IPS-18c (cell line): ENCODE measurements at regions not wholly inside any gene's neighbourhood (a gene's known extent, or its start where the extent isn't known, plus 50 kb on each side); places are given as distances from the start of the nearest gene placed in this dataset.
A peak's percentile ranks its signal among the peaks of the same experiment; 100 is the strongest.
"Not testable (repeated sequence)": the region's sequence is repeated elsewhere in the genome, so short reads cannot be mapped to it uniquely, and the experiment has no call there.

Source experiments
- H3K4me3 ChIP-seq: 2 replicates; pipeline ENCODE4 v1.7.0; 2013; ENCODE audit warnings: low read depth, mild to moderate bottlenecking, low read length, moderate library complexity; ENCODE audit not compliant: insufficient read depth
- H3K9me3 ChIP-seq: one replicate; pipeline ENCODE4 v1.6.1; 2013; ENCODE audit warnings: mild to moderate bottlenecking, low read length, moderate library complexity; ENCODE audit not compliant: control insufficient read depth, insufficient read depth

DNA sequence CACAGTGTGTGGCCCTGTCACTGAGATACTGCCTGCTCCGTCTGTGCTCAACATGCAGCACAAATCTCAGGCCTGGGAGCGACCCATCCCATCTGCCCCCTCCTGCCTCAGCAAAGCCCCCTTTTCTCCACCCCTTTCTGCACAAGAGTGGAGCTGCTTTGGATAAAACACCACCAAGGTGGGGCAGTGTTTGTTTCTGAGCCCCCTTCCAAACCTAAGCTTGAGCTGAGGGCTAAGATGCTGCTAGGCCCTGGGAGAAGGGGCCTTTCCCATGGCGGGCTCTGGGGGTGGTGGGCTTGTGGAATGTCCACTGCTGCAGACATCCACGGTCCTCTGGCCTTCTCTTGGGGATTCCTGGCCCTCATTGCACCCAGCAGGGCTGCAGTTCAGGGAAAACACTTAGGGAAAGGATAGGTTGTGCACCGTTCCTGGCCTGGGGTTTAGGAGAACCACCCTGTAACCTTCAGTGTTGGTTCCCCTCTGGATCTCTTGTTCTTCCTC, 594.1 kb downstream of the TBC1D22A start:
- H3K9me3 ChIP-seq, result peaks cover 32% of the 10 kb centered on the region
- H3K4me3 ChIP-seq, result no peak overlapping the region

DNA sequence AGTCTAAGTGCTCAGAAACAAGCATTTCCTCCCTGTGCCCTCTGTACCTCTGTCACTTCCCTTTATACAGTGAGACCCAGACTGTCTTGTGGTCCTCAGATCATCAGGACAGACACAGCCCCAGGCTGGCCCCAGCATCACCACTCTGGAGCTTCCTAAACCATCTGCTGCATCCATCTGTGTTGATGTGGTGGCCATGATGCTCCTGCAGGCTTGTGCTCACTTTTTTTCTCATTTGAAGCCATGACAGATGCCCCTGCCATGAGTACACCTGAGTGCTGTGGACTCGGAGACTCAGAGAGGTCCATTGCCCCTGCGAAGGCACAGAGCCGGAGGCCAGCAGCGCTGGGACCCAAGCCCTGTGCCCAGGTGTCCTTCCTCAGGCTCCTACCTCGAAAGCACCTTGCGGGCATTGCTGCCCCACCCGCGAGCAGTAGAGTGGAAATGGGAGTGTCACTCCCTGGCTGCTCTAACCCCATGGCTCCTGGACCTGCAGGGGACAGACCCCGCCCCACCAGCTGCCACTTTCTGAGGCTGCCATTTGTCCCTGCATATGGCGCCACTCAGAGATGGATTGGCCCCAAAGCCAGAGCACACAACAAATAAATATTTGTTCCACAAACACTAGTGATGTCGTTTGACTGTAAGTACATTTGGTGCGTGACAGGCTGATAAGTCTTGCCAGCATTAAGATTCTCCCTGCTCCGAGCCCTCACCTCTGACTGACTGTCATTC, 593.5 kb downstream of the TBC1D22A start:
- Histone ChIP-seq H3K9me3 (peaks cover 36% of the 10 kb centered on the region), H3K4me3 (no peak overlapping the region)

DNA sequence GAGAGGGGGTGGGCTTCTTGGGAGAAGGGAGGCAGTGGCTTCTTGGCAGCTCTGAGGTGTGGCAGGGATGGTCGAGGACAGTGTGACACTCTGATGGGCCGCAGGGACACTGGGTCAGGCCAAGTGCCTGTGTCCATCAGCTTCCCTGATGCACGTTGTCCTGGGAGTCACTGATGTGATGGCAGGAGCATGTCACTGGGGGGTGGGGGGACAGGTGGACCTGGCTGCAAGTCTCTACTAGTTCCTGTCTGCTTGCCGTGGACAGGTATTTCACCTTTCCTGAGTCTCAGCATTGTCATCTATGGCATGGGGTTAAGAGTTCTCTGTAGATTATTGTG, 592.9 kb downstream of the TBC1D22A start:
- Histone ChIP-seq H3K4me3 (no peak overlapping the region), H3K9me3 (peaks cover 36% of the 10 kb centered on the region)

DNA sequence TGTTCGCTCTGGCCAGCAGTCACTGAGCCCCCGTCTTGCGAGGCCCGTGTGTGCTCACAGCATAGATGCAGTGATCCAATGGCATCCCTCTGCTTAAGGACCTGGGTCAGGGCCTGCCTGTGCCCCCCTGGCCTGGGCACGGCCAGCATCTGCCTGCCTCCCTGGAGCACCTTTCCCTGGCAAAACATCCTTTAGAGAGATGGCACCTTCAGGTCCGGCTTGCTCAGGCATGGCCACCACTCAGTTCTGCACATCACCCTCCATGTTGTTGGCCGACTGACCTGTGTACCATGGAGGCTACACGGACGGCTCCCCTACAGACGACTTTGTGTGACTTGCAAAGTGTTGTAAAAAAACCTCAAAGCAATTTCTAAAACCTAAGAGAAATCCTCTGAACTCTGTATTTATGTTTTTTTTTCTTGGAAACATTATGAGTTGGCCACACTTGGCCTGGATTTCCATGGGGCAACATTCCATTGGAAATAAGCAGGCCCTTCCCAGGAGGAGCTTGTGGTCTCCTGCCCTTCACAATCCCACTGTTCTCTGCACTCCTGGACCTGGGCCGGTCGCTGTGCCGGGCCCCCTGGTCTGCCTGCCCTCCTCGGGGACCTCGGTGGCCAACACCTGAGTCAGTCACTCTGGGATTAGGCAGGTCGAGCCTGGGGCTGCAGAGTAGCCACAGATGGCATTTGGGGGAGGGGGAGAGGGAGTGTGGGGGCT, 592.4 kb downstream of the TBC1D22A start:
- peaks cover 36% of the 10 kb centered on the region for H3K9me3 ChIP-seq
- H3K4me3 ChIP-seq, result no peak overlapping the region

DNA sequence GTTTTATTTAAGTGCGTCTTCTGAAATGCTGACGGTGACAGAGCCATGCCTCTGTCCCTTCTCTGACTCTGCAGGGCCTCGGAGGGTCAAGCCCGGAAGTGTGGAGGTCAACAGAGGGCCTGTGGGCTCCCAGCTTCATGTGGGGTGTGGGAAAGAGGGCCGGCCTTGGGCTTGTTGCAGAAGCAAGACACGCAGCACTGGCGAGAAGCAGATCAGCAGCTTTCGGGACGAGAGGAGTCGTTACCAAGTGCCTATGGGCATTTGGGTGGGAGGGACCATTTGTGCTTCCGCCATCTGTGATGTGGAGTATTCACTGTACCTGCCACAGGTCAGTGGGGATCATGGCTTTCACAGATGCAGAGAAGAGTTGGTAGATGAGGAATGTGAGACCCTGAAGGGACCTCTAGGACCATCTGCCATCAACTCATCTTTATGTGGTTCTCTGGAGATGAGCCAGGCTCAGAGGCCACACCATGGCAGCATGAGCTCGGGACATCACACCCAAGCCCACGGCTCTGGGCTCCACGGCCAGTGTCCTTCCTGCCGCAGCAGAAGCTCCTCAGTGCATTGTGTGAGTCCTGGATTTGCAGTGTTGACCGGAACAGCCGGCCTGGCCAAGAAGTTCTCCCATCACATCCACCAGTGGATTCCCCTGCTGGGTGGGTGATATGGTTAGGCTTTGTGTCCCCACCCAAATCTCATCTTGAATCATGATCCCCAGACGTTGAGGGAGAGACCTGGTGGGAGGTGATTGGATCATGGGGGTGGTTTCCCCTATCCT, 590.7 kb downstream of the TBC1D22A start:
- Histone ChIP-seq H3K9me3 (peaks cover 33% of the 10 kb centered on the region), H3K4me3 (no peak overlapping the region)

DNA sequence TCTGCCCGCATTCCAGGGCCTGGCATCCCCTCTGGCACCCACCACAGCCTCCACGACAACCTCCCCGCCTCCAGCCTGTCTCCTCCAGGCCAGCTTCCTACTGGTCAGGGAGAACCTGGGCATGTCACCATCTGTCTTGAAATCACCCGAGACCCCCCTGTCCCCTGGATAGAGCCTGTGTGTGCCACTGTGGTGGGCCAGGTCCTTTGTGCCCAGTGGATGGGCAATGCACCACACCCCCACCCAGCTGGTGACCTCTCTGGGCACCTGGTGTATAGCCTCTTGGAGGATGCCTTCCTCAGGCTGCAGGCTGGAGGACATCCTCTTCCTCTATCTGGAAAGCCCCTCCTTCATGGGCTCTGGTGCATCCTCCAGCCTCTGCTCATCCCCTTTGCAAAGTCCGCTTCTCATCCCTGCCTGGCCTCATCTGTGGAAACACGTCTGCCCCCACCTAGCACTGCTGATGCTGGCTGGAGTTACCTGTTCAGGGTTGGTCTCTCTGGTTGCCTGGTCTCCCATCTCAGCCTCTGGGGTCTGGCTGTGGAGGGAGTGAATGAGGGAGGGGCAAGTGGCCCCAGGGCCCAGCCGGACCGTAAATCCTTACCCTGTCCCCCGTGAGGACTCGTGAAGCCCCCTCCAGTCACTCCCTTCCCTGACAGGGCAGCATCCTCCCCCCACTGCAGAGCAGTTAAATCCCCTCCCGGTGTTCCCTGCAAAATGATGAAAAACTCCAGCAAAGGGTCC, 589.6 kb downstream of the TBC1D22A start:
- peaks cover 27% of the 10 kb centered on the region for H3K9me3 ChIP-seq
- peak overlapping the region; percentile 28; the same call in 1 of the 2 replicates for H3K4me3 ChIP-seq

DNA sequence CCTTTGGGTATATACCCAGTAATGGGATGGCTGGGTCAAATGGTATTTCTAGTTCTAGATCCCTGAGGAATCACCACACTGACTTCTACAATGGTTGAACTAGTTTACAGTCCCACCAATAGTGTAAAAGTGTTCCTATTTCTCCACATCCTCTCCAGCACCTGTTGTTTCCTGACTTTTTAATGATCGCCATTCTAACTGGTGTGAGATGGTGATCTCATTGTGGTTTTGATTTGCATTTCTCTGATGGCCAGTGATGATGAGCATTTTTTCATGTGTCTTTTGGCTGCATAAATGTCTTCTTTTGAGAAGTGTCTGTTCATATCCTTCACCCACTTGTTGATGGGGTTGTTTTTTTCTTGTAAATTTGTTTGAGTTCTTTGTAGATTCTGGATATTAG, 583.8 kb downstream of the TBC1D22A start:
- H3K9me3 ChIP-seq, result peaks cover 27% of the 10 kb centered on the region
- H3K4me3 ChIP-seq, result not testable (repeated sequence)

DNA sequence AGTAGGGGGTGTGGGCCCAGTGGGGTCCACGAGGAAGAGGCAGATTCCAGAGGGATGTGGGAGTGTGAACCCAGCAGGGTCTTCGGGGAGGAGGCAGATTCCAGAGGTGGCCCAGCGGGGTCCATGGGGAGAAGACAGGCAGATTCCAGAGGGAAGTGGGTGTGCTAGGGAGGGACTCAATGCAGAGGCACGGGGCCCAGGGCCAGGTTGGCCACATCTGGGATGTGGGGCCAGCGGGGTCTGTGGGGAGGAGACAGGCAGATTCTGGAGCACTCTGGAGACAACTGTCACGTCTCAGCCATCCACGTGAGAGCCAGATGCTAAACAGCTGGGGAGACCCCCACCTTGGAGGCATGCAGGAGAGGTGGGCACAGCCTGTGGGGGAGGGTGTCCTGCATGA, 582.6 kb downstream of the TBC1D22A start:
- no peak overlapping the region for H3K4me3 ChIP-seq
- peaks cover 29% of the 10 kb centered on the region for H3K9me3 ChIP-seq

DNA sequence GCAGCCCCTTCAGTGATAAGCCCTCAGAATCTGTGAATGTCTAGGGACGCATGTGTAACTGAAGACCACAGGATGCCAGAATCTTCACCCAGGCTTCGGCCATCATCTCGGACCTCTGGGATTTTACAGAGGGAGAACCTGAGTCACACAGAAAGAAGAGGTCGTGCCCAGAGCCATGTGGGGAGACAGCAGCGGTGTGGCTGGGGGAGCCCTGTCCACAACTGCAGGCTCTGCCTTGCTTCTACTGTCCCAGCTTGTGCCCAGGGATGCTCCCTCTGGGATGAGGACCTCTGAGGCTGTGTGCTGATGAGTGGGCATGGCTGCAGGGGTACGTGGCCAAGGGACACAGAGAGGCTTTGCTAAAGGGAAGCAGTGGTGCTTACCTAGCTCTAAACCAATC, 582.0 kb downstream of the TBC1D22A start:
- H3K4me3 ChIP-seq, result no peak overlapping the region; the same call in 1 of the 2 replicates
- H3K9me3 ChIP-seq, result peaks cover 33% of the 10 kb centered on the region

DNA sequence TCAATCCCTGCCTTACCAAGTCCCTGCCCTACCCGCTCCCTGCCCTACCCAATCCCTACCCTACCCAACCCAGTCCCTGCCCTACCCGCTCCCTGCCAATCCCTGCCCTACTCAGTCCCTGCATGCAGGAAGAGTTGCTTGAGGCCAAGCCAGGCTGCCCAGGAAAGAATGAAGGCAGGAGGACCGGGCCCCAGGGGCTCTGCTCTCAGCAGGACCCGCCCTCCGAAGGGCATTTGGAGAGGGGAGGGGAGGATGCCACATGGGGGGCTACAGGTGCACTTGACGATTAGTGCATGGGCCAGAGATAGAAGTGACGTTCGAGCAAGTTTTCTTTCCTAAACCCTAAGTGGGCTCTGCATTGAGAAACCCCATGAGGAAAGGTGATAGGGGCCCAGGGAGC, 581.2 kb downstream of the TBC1D22A start:
- Histone ChIP-seq H3K9me3 (peaks cover 35% of the 10 kb centered on the region), H3K4me3 (peak overlapping the region; percentile 31)

DNA sequence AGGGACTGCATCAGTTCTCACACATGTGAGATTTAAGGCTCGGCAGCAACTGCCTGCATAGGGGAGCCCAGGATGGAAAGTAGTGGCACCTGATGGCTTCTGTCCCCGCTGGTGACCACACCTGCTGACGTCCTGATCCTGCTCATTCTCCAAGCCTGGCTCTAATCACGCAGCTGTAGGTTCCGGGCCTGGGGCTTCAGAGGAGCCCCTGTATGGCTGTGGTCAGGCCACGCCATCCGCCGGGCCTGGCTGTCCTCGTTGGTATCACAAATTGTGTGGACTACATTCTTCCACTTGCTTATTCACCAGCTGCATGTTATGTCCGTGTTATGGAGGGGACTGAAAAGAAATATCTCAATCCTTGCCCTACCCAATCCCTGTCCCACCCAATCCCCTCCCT, 580.0 kb downstream of the TBC1D22A start:
- Histone ChIP-seq H3K9me3 (peaks cover 35% of the 10 kb centered on the region), H3K4me3 (no peak overlapping the region)

DNA sequence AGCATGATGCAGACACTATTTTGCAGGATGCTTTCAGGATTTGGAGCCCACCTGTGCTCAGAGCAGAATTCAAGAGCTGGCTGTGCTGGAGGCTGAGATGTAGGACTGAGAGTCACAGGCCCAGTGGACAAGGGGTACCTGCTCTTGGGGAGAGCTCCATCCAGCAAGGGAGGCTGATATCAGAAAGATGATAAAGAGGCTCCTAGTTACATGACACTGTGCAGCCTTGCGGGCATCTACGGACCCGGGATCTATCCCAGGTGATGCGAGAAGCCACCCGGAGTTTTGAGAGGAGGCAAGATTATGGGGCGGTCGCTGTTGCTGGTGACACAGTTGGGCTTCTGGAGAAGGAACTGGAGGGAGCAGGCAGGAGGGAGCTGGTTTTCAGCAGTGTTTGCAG, 579.0 kb downstream of the TBC1D22A start:
- no peak overlapping the region for H3K4me3 ChIP-seq

DNA sequence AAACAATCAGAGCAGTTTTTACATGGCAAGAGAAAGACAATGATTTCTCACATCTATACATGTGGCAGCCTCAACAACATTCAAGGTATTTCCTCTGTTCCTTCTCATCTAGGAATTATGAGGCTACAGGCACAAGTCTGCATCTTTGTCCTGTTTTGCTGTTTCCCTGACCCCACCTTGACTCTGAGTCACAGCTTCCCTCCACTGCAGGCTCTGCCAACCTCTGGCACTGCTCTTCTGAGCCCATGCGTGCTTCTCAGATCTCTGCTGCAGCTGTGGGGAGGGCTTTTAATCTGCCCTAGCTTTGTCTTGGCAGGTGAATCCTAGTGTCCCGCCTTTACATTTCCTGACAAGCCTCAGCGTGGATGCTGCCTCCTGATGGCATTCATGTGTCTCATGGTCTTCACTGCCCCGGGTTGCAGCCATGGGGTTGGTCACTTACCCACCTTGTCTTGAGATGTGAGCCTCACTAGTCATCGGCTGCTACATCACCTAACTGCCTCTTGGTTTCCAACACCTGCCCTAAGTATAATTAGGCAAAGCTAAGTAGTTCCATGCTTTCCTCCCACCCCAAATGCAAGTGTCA, 578.5 kb downstream of the TBC1D22A start:
- Histone ChIP-seq H3K9me3 (peaks cover 35% of the 10 kb centered on the region), H3K4me3 (no peak overlapping the region)

More for the DNA sequence above, 579.0 kb downstream of the TBC1D22A start:
- peaks cover 35% of the 10 kb centered on the region for H3K9me3 ChIP-seq

DNA sequence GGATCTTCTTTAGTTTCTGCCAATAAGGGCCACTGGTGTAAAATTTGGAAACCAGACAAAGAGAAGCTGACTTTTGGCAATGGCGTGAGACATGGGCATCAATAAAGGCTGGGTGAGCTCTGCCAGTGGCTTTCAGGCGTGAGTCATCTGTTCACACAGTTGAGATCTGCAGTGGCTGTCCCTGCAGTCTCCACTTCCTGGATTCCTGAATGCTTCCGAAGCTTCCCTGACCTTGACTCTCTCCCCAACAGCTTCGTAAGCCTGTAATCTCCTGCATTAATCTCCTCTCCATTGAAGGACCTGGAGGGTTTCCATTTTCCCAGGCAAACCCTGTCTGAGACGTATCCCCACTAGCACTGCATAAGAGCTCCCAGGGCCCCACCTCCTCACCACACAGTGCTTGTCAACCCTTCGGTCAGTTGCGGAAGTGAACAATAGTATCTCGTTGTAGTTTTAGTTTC, 574.7 kb downstream of the TBC1D22A start:
- no peak overlapping the region for H3K4me3 ChIP-seq
- peaks cover 31% of the 10 kb centered on the region for H3K9me3 ChIP-seq

DNA sequence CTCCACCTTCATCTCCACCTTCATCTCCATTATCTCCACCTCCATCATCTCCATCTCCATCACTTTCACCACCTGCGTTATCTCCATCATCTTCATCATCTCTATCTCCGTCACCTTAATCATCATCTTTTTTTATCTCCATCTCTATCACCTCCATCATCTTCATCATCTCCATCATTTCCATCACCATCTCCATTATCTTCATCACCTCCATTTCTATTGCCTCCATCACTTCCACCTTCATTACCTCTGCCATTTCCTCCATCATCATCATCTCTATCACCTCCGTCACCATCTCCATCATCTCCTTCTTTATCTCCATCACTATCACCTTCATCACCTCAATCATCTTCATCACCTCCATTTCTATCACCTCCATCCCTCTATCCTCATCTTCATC, 573.5 kb downstream of the TBC1D22A start:
- Histone ChIP-seq H3K9me3 (peaks cover 23% of the 10 kb centered on the region), H3K4me3 (no peak overlapping the region)

DNA sequence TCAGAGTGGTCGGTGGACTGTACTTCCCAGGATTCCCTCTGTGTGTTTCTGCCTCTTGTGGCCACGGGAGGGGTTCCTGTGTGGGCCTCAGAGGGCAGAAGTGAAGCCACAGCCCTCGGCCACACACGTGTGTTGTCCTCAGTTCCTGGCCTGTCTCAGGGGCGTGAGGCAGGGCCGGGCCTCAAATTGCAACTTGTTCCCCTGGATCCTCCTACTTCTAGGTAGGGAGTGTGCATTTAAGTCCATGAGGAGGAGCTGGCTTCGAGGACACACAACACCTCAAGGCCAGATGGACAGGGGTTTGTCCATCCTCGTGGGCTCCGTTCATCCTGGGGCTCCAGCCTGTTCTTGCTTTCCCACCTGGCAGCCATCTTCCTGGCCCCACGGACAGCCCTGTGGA, 573.0 kb downstream of the TBC1D22A start:
- peaks cover 26% of the 10 kb centered on the region for H3K9me3 ChIP-seq
- no peak overlapping the region for H3K4me3 ChIP-seq

DNA sequence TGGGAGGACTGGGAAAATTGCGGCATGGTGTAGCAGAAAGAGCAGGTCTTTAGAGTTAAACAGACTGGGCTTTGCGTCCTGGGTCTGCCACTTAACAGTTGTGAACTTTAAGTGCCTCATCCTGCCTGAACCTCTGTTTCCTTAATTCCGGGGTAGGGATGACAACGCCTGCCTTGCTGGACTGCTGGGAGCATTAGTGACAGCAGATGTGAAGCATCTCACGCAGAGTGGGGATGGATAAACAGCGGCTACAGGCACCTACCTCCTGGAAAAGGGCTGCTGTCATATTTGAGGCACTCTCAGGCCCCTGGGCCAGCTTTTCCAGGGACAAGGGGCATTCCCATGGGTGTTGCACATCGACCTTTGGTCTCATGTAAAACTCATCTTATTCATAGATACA, 572.2 kb downstream of the TBC1D22A start:
- Histone ChIP-seq H3K4me3 (no peak overlapping the region; the same call in 1 of the 2 replicates), H3K9me3 (peaks cover 24% of the 10 kb centered on the region)
